H1 (cell line): ENCODE measurements at regions not wholly inside any gene's neighbourhood (a gene's known extent, or its start where the extent isn't known, plus 50 kb on each side); places are given as distances from the start of the nearest gene placed in this dataset.

Experiments
- CTCF ChIA-PET: fragments of 300-600 bp; sonication (Branson Sonifier 250); formaldehyde crosslinking; loops from one replicate; lab custom pipeline; 2021; ENCODE audit not compliant: partially characterized antibody; lab: Charles Lee
- POLR2A ChIA-PET: fragments of 300-600 bp; sonication (Branson Sonifier 250); formaldehyde crosslinking; loops from one replicate; lab custom pipeline; 2021; ENCODE audit warnings: inconsistent platforms; ENCODE audit not compliant: partially characterized antibody; lab: Charles Lee
- DNase-seq, 2 experiments: peaks; one replicate each; pipeline versions ENCODE4 v3.0.0 to v3.0.0-alpha.2; 2010 to 2022; ENCODE audit warnings: low spot score in 2 of 2, low read depth in 1 of 2, mixed read lengths in 1 of 2
- FAIRE-seq: peaks from 2 replicates; lab custom pipeline; 2011; peaks lifted over from hg19 to GRCh38; lab: Jason Lieb, UNC
- H2AFZ ChIP-seq: 2 replicates; pipeline ENCODE4 v1.8.1; 2012; ENCODE audit warnings: low read length, inconsistent platforms
- H2AK5ac ChIP-seq: 2 replicates; pipeline ENCODE4 v1.6.1; 2013; ENCODE audit warnings: low read depth, low read length
- H2BK120ac ChIP-seq: replicated peaks from 2 replicates; pipeline ENCODE3; 2013; ENCODE audit warnings: low read depth, low read length, inconsistent platforms
- H2BK12ac ChIP-seq: 2 replicates; pipeline ENCODE4 v1.6.1; 2013; ENCODE audit warnings: low read depth, low read length
- H2BK15ac ChIP-seq: 2 replicates; pipeline ENCODE4 v1.6.1; 2013; ENCODE audit warnings: low read length
- H2BK20ac ChIP-seq: 2 replicates; pipeline ENCODE4 v1.6.1; 2013; ENCODE audit warnings: low read length
- H2BK5ac ChIP-seq: 2 replicates; pipeline ENCODE4 v1.6.1; 2013; ENCODE audit warnings: low read depth, low read length
- H3K14ac ChIP-seq: 2 replicates; pipeline ENCODE4 v1.6.1; 2013; ENCODE audit warnings: inconsistent platforms; ENCODE audit not compliant: insufficient read length
- H3K18ac ChIP-seq: 2 replicates; pipeline ENCODE4 v1.6.1; 2013; ENCODE audit warnings: low read length; ENCODE audit errors: extremely low read depth
- H3K23ac ChIP-seq: 2 replicates; pipeline ENCODE4 v1.6.1; 2013; ENCODE audit warnings: inconsistent platforms; ENCODE audit not compliant: insufficient read length
- H3K23me2 ChIP-seq: 2 replicates; pipeline ENCODE4 v1.6.1; 2013; ENCODE audit warnings: low read depth, low read length
- H3K27ac ChIP-seq: 2 replicates; pipeline ENCODE4 v1.6.1; 2011; ENCODE audit warnings: low read depth, low read length, inconsistent platforms
- H3K27me3 ChIP-seq, 4 experiments: replicated peaks in 1 of 4; 1 replicate in 1 of 4; 2 replicates in 3 of 4; pipeline versions ENCODE4 v1.6.1 to v1.8.1; 2011 to 2013; ENCODE audit warnings: low read length in 3 of 4, mild to moderate bottlenecking in 3 of 4, inconsistent platforms in 2 of 4, mixed read lengths in 2 of 4, moderate library complexity in 1 of 4; ENCODE audit not compliant: control insufficient read depth in 3 of 4, insufficient read depth in 3 of 4; ENCODE audit errors: extremely low read depth in 1 of 4
- H3K36me3 ChIP-seq, 4 experiments: 2 replicates each; pipeline versions ENCODE4 v1.6.1 to v1.8.1; 2011 to 2013; ENCODE audit warnings: mild to moderate bottlenecking in 4 of 4, low read length in 3 of 4, moderate library complexity in 2 of 4, control low read depth in 1 of 4, inconsistent platforms in 1 of 4; ENCODE audit not compliant: insufficient read depth in 4 of 4, control insufficient read depth in 2 of 4
- H3K4ac ChIP-seq: replicated peaks from 2 replicates; pipeline ENCODE3; 2013; ENCODE audit warnings: low read length, low read depth, mixed read lengths, inconsistent platforms; ENCODE audit not compliant: insufficient read length
- H3K4me1 ChIP-seq, 4 experiments: replicated peaks in 1 of 4; 1 replicate in 1 of 4; 2 replicates in 3 of 4; pipeline versions ENCODE4 v1.6.1 to v1.8.1; 2011 to 2013; ENCODE audit warnings: low read length in 3 of 4, inconsistent platforms in 2 of 4, mixed read lengths in 1 of 4; ENCODE audit not compliant: insufficient read depth in 4 of 4, control insufficient read depth in 3 of 4
- H3K4me2 ChIP-seq, 2 experiments: 2 replicates each; pipeline versions ENCODE4 v1.6.1 to v1.8.1; 2011 to 2013; ENCODE audit warnings: low read depth in 2 of 2, low read length in 2 of 2, control low read depth in 1 of 2, inconsistent platforms in 1 of 2, mild to moderate bottlenecking in 1 of 2; ENCODE audit not compliant: insufficient read depth in 1 of 2
- H3K4me3 ChIP-seq, 4 experiments: fragments of 200-600, 300-600 bp in 1 of 4; sonication (generic), shearing (Covaris generic), sonication (Bioruptor Twin) in 1 of 4; 2 replicates each; pipeline versions ENCODE4 v1.5.1 to v1.8.1; 2011 to 2016; ENCODE audit warnings: low read length in 4 of 4, low read depth in 3 of 4, control low read depth in 2 of 4, inconsistent platforms in 2 of 4, mild to moderate bottlenecking in 2 of 4, mixed read lengths in 1 of 4, moderate library complexity in 1 of 4; ENCODE audit not compliant: insufficient read depth in 2 of 4; ENCODE audit errors: extremely low read depth in 1 of 4
- H3K56ac ChIP-seq: replicated peaks from 2 replicates; pipeline ENCODE3; 2013; ENCODE audit warnings: low read depth, mild to moderate bottlenecking, mixed read lengths, low read length, inconsistent platforms; ENCODE audit not compliant: insufficient read length
- H3K79me1 ChIP-seq: 2 replicates; pipeline ENCODE4 v1.6.1; 2013; ENCODE audit warnings: low read depth, low read length, control low read depth
- H3K79me2 ChIP-seq, 2 experiments: 2 replicates each; pipeline versions ENCODE4 v1.6.1 to v1.8.1; 2012 to 2013; ENCODE audit warnings: low read length in 2 of 2, mild to moderate bottlenecking in 2 of 2, inconsistent platforms in 1 of 2; ENCODE audit not compliant: insufficient read depth in 2 of 2, control insufficient read depth in 1 of 2
- H3K9ac ChIP-seq, 4 experiments: replicated peaks in 1 of 4; 1 replicate in 1 of 4; 2 replicates in 3 of 4; pipeline versions ENCODE4 v1.6.1 to v1.8.1; 2011 to 2013; ENCODE audit warnings: low read depth in 3 of 4, low read length in 3 of 4, control low read depth in 2 of 4, mild to moderate bottlenecking in 2 of 4, moderate library complexity in 2 of 4, inconsistent platforms in 1 of 4; ENCODE audit errors: extremely low read depth in 1 of 4
- H3K9me3 ChIP-seq, 2 experiments: 2 replicates each; pipeline versions ENCODE4 v1.6.1 to v1.8.1; 2012 to 2013; ENCODE audit warnings: mild to moderate bottlenecking in 2 of 2, moderate library complexity in 2 of 2, control low read depth in 1 of 2, inconsistent platforms in 1 of 2, low read depth in 1 of 2, low read length in 1 of 2, mixed read lengths in 1 of 2; ENCODE audit not compliant: insufficient read depth in 2 of 2
- H4K20me1 ChIP-seq, 2 experiments: replicated peaks in 1 of 2; 2 replicates each; pipeline versions ENCODE3 to v1.8.1; 2011 to 2013; ENCODE audit warnings: inconsistent platforms in 2 of 2, low read length in 2 of 2, mild to moderate bottlenecking in 1 of 2; ENCODE audit not compliant: insufficient read depth in 2 of 2, control insufficient read depth in 1 of 2
- H4K5ac ChIP-seq: 2 replicates; pipeline ENCODE4 v1.6.1; 2013; ENCODE audit warnings: low read length, low read depth, mixed read lengths, inconsistent platforms; ENCODE audit not compliant: insufficient read length
- H4K8ac ChIP-seq: 2 replicates; pipeline ENCODE4 v1.8.0; 2013; ENCODE audit warnings: mild to moderate bottlenecking, moderate library complexity, low read length, inconsistent platforms; ENCODE audit not compliant: insufficient read depth; ENCODE audit errors: extremely low read depth
- H4K91ac ChIP-seq: replicated peaks from 2 replicates; pipeline ENCODE3; 2013; ENCODE audit warnings: low read length, mixed read lengths, inconsistent platforms; ENCODE audit not compliant: insufficient read length
- CBX8 ChIP-seq: fragments of 300-800, 300-1000 bp; sonication (generic); IDR thresholded peaks from 2 replicates; pipeline ENCODE4 v1.7.1; 2016; ENCODE audit warnings: low read depth, low read length, borderline replicate concordance
- MAFK ChIP-seq: IDR thresholded peaks from 2 replicates; pipeline ENCODE4 v1.6.1; 2012; ENCODE audit warnings: low read depth, mild to moderate bottlenecking, improper control_type of control experiment, low read length
- RFX5 ChIP-seq: IDR thresholded peaks from 2 replicates; pipeline ENCODE4 v1.6.1; 2011; ENCODE audit warnings: low read depth, low read length, improper control_type of control experiment, borderline replicate concordance
- SUZ12 ChIP-seq: fragments of 200-600 bp; sonication (generic); IDR thresholded peaks from 2 replicates; pipeline ENCODE4 v1.6.1; 2012; ENCODE audit warnings: mild to moderate bottlenecking, inconsistent platforms, low read length, moderate library complexity, mixed read lengths
- YY1 ChIP-seq: IDR thresholded peaks from 2 replicates; pipeline ENCODE4 v1.6.1; 2011; ENCODE audit warnings: low read depth, mild to moderate bottlenecking, low read length
- ZNF274 ChIP-seq: IDR thresholded peaks from 2 replicates; pipeline ENCODE4 v1.7.0; 2012; ENCODE audit warnings: low read length, borderline replicate concordance; ENCODE audit errors: extremely low read depth
- WGBS, 2 experiments: shearing (Covaris generic) in 1 of 2; methylation state at CpG; one replicate each; pipeline versions ENCODE4 v1.1.6 to v1.1.7; 2013 to 2015; ENCODE audit warnings: low lambda C conversion rate in 2 of 2, mixed read lengths in 2 of 2, inconsistent platforms in 1 of 2, low coverage in 1 of 2, missing lambda C conversion rate in 1 of 2; ENCODE audit not compliant: insufficient replicate concordance in 2 of 2, insufficient coverage in 1 of 2, insufficient read length in 1 of 2; ENCODE audit errors: extremely low coverage in 1 of 2, missing lambda C conversion rate in 1 of 2; 5-methylcytosine and 5-hydroxymethylcytosine counted together
- TF ChIP-seq, protein P1 (sequence below): IDR thresholded peaks from 2 replicates; pipeline ENCODE4 v1.6.1; 2012; ENCODE audit warnings: inconsistent platforms

- no peaks in the 10 kb centered on the region for H3K9me3 ChIP-seq
- peaks cover 2% of the 10 kb centered on the region; the same call in 1 of the 2 replicates for H3K23me2 ChIP-seq
- 9% methylated on average over 18 of the region's 18 CpGs; no CpG with 5 or more reads in 1 of the 2 experiments for WGBS, 2 experiments
- no peak overlapping the region for H2BK12ac ChIP-seq
- CTCF ChIA-PET: interaction anchor here (1.0 to 1.6 kb wide), 7 partner anchors 17 to 205 kb away, joined by 3 to 6 read pairs (median 4); no protein-coding TSS in a partner anchor
- H3K9ac ChIP-seq: no peak overlapping the region
- H2AK5ac ChIP-seq: no peak overlapping the region
- FAIRE-seq (no peak), DNase-seq (peak in 1 of 2 experiments; percentile 71)
- peak overlapping the region; percentile 59; the same call in 1 of the 2 replicates for H4K8ac ChIP-seq
- no peaks in the 10 kb centered on the region for H3K79me1 ChIP-seq
- H3K4me2 ChIP-seq: peak overlapping the region; percentile 66 to 91
- H3K18ac ChIP-seq: no peak overlapping the region; the same call in 1 of the 2 replicates
- no peak overlapping the region for H3K14ac ChIP-seq
- no peak overlapping the region for H4K91ac ChIP-seq
- no peak overlapping the region for H2BK15ac ChIP-seq
- H3K4ac ChIP-seq: no peak overlapping the region
- no peaks in the 10 kb centered on the region for H3K36me3 ChIP-seq
- no peaks in the 10 kb centered on the region for H3K79me2 ChIP-seq
- H4K20me1 ChIP-seq: no peaks in the 10 kb centered on the region
- no peak overlapping the region for H2BK20ac ChIP-seq
- H2AFZ ChIP-seq: 0 out of 2 replicates have a peak overlapping the region, but pooled peaks have one; percentile 43
- no peak overlapping the region for H3K23ac ChIP-seq
- POLR2A ChIA-PET: interaction anchor here (0.6 to 1.4 kb wide), 2 partner anchors 17 to 133 kb away, joined by 3 to 4 read pairs; partner anchors contain the start of genes CPSF2 and NDUFB1
- no peak overlapping the region for H4K5ac ChIP-seq
- no peak overlapping the region for H2BK120ac ChIP-seq
- peaks cover 0 to 29% (median 16%) of the 10 kb centered on the region in 4 experiments; a peak in 6 of 7 replicates for H3K27me3 ChIP-seq
- H3K56ac ChIP-seq: no peak overlapping the region
- H3K4me1 ChIP-seq: peaks cover 7 to 19% (median 10%) of the 10 kb centered on the region in 4 experiments
- no peak overlapping the region for H3K27ac ChIP-seq
- H3K4me3 ChIP-seq: peak overlapping the region; percentile 35 to 57 (median 38); a peak in 7 of 8 replicates
- no peak overlapping the region for H2BK5ac ChIP-seq
- TF ChIP-seq SUZ12: peak; percentile 35; the same call in 1 of the 2 replicates
- TF ChIP-seq YY1: 0 out of 2 replicates have a peak, but pooled peaks have one; percentile 31
- TF ChIP-seq CBX8: no peak
- TF ChIP-seq MAFK: no peak
- no peak for TF ChIP-seq ZNF274
- TF ChIP-seq RFX5: no peak
- TF ChIP-seq, protein P1, sequence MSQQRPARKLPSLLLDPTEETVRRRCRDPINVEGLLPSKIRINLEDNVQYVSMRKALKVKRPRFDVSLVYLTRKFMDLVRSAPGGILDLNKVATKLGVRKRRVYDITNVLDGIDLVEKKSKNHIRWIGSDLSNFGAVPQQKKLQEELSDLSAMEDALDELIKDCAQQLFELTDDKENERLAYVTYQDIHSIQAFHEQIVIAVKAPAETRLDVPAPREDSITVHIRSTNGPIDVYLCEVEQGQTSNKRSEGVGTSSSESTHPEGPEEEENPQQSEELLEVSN: no peak
Observed at GRCh38 chr14:92254786-92255185, 68.2 kb upstream of the SLC24A4 start.
